Right renal pelvis (tissue), 4 donors: ENCODE measurements at regions not wholly inside any gene's neighbourhood (a gene's known extent, or its start where the extent isn't known, plus 50 kb on each side); places are given as distances from the start of the nearest gene placed in this dataset.

Source experiments
- DNase-seq, 4 donors: peaks; one replicate each; pipeline ENCODE4 v3.0.0-alpha.2; 2013; ENCODE audit warnings: low read depth in 4 of 4, low spot score in 3 of 4, missing footprints in 1 of 4

GRCh38 chr6:53744321-53744720, 50.5 kb upstream of the LRRC1 start:
- DNase-seq = no peak

DNA sequence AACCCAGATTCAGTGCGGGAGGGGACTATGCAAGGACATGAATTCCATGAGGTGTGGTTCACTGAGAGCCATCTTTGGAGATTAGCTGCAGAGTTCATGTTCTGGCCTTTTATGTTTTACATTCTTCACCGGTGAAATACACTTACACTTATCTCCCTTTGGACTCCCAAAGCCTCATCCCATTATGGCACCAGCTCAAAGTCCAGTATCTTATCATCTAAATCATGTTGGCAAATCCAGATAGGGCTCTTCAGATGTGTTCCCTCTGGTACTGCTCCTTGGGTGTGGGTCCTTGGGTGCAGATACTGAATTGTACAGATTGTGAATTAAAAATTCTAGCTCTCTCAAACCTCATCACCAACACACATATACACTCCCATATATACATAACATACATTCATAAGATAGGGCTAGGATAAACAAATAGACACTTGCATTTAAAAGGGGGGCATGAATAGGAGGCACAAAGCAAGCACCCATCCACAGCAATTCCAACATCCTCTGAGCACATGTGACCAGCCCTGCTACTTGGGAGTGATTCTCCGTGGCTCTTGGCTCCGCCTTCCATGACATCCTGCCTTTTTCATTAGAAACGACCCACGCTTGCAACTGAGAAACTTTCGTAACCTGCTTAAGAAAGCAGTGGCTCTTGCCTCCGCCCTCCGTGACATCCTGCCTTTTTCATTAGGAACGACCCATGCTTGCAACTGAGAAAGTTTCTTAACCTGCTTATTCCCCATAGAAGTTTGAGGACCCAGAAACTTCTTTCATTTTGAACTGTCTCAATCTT, 53.6 kb upstream of the LRRC1 start:
- no peak for DNase-seq

DNA sequence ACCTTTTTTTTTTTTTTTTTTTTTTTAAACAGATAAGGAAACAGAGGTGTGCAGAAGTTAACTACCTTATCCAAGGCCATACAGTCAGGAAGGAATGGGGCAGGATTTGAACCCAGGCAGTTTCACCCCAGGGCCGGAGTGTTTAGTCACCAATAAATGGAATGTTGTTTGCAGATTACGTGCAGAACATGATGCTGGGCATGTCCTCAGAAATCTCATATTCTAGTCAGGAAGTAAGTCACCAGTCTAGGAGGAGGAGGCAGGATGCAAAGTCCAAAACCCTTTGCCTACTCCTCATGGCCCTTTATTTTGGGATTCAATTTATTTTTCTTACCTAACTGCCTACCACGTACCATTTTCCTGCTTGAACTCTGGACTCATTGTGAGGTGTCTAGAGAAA, 57.1 kb upstream of the LRRC1 start:
- no peak for DNase-seq

DNA sequence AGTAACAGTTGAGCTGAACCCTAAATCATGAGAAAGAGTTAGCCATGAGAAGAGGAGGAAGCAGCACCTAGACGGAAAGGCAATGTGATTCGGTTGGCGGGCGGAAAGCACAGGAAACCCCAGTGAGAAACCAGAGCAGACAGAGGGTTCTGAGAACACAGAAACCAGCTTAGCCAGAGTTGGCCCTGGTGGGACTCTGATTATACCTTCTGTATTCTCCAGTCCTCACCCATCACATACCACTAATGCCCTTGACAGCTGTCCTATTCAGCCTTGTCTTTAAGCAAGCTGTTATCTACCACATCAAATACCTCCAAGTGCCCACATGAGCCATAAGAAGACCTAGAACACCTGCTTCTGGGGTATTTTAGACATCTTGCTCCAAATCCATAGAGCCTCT, 58.9 kb upstream of the LRRC1 start:
- no peak for DNase-seq

DNA sequence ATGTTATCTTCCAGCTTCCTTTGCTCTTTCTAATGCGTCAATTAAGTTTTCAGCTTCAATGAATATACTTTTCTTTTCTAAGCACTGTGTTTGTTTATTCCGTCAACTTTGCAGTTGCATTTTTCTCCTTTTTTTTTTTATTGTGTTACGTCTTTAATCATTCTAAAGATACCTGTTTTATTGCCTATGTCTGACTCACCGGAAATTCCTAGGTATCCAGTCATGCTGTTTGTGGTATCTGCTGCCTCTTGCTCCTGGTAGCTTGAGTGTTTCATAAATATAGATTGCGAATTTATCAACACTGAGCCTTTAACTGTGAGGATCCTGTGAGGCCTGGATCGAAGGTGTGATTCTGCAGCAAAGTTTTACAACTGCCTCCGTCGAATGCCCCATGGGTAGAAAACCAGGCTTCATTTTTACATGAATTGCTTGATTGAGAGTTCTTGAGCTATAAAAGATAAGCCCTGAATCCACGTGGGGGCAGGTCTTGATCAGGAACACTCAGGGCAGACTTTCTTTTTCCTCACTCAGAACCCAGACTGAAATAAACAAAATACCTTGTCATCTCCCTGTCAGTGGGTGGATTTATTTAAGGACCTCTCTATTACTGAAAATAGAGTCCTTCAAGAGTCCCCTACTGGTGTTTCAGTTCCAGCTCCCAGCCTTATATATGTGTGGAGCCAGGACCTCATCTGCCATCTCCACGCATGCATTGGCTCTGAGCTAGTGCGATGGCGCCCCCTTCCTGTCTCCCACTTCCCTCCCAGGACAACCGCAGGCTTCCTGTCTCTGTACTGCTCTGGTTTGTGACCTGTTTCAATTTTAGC, 60.1 kb upstream of the LRRC1 start:
- no peak for DNase-seq

GRCh38 chr6:53731866-53732636, 62.8 kb upstream of the LRRC1 start:
- no peak for DNase-seq

- no peak for DNase-seq
Measured at GRCh38 chr6:53730767-53731166, 64.0 kb upstream of the LRRC1 start.

GRCh38 chr6:53728570-53729194, 63.1 kb upstream of the KLHL31 start:
- DNase-seq = peak in 2 of 4 donors; percentile 30 to 42

DNA sequence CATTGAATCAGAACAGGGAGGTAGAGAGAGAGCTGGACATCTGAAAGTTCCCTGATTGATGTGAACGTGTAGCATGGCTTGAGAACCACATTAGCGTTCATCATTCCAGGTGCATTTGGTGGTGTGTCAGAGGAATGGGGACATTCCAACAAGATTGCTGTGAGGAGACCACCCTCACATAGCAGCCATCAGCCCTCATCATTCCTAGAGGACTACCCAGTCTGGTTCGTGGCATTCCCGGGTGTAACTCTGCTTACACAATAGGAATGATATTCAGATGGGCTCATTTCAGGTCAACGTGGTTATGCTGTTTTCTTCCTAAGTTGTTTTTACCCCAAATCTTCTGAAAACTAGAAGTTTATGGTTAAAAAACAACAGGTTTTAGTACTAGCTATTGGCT, 62.2 kb upstream of the KLHL31 start:
- no peak for DNase-seq

DNA sequence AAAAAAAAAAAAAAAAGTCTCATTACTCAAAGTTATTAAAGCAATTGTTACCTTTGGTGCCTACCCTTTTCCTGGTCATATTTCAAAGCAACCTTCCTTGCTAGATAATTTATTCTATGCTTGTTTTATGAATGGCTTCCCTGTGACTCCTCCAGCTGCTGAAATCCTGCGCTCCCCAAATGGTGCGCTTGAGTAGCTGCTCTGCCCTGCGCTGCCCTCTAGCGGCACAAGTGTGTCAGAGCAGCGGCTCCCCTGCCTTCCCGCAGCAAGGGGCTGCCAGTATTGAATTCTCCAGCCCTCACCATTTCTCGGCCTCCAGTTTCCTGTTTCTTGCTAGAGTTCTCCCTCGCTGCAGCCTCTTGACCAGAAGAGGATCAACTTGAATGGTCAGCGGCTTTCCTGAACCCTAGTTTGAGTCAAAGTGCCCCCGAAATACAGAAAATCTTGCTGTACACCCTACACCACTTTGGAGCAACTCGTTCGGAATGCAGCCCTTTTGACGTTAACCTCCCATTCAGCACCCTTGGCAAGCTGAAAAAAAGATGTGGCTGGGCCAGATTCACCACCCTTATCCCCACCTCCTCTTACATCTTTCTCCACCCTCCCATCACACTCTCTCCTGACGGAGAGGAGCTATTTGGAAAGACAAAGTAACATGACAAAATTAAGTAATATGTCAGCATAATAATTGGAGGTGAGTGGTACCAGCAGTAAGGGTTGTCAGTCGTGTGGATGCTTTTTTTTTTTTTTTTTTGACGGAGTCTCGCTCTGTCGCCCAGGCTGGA, 60.4 kb upstream of the KLHL31 start:
- DNase-seq = peak; percentile 45 to 72 (median 53)

DNA sequence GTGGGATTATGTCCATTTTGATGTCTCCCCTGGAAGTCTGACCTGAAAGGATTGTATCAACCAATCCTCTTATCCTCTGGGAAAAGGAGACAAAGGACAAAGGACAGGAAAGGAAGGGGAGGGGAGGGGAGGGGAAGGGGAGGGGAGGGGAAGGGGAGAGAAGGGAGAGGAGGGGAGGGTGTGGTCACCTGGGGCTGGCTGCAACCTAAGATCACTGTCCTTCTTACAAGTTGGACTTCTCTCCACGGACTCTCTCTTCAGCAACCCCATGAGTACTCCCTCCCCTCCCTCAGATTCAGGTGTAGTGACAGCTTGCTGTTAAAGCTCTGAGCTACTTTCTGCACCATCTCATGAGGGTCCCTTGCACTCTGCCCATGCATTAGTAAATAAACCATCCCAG, 58.9 kb upstream of the KLHL31 start:
- no peak for DNase-seq

DNA sequence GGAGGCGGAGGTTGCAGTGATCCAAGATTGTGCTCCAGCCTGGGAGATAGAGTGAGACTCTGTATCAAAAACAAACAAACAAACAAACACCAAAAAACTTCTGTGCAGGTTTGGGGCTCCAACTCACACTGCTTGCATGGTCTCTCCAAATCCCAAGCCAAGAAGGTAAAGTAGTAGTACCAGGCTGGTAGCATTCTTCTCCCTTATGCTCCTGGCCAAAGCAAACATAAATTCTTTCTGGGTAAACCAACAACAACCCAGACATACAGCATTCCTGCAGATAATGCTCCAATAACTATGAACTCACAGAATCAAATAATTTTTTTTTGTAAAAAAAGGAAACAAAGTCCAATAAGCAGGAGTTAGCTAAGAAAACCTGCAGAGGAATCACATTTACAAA, 57.8 kb upstream of the KLHL31 start:
- DNase-seq = no peak

DNA sequence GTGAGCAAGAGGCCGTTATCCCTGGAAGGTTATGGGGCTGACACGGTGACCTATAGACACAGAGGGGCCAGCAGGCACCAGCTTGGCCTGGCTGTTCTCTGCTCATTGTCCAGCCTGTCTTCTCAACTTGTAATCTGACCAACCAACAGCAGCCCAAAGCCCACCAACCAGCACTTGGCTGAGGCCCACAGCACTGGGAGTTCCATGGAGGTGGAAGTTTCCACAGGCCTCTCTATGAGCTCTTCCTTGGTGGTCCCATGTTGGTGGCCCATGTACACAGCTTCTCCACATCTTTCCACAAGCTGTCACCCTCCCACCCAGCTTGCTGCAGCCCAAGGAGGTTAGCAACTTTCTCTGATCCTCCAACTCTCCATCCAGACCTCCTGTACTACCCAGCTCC, 56.2 kb upstream of the KLHL31 start:
- no peak for DNase-seq

- peak; percentile 47 to 56 (median 50) for DNase-seq
Measured at GRCh38 chr6:53718597-53719460, 53.3 kb upstream of the KLHL31 start.

DNA sequence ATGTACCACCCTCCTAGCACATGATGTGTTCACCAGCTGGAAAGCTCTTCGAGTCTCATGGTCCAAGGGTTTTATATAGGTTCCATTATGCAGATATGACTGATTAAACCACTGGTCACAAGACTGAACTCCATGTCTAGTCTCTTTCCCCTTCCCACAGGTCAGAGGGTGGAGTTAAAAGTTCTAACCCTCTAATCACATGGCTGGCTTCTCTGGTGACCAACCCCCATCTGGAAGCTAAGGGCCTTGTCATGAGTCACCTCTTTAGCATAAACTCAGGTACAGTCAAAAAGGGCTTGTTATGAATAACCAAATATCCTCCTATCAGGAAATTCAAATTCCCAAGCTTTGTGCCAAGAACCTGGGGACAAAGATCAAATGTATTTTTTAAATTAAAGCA, 52.0 kb upstream of the KLHL31 start:
- no peak for DNase-seq

DNA sequence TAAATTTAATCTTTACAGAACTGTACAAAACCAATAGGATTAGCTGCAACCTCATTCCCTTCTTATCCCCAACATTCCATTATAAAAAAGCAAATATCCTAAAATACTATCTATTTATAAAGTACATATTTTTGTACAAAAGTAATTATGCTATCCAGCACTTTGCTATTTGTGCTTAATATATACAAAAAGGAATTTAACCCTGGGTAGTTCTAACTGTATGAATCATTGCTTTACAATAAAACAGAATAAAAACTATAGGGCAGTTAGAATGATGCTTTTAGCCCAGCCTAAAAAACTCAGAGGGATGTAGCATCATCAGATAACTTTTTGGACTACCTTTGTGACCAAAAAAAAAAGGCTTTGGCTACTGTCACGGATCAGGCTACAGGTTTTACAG, 49.9 kb upstream of the KLHL31 start:
- no peak for DNase-seq
